Prostate gland (tissue), 2 donors: ENCODE measurements at regions not wholly inside any gene's neighbourhood (a gene's known extent, or its start where the extent isn't known, plus 50 kb on each side); places are given as distances from the start of the nearest gene placed in this dataset.

Source experiments
- DNase-seq: peaks from one replicate; pipeline ENCODE4 v3.0.0-alpha.2; 2019; ENCODE audit warnings: low spot score
- H3K27ac ChIP-seq, 2 donors: fragments of 200-600 bp; sonication (generic); 2 replicates each; pipeline ENCODE4 v1.5.1; 2017 to 2019
- H3K27me3 ChIP-seq: fragments of 200-600 bp; sonication (generic); replicated peaks from 2 replicates; pipeline ENCODE4 v1.5.1; 2019; ENCODE audit not compliant: insufficient read depth
- H3K36me3 ChIP-seq, 2 donors: fragments of 200-600 bp; sonication (generic); 1 replicate in 1 of 2; 2 replicates in 1 of 2; pipeline versions ENCODE4 v1.5.1 to v1.8.1; 2017 to 2019
- H3K4me1 ChIP-seq: fragments of 200-600 bp; sonication (generic); replicated peaks from 2 replicates; pipeline ENCODE4 v1.5.1; 2019
- H3K4me3 ChIP-seq, 2 donors: fragments of 200-600 bp; sonication (generic); 2 replicates each; pipeline ENCODE4 v1.5.1; 2017 to 2019
- H3K9me3 ChIP-seq: fragments of 200-600 bp; sonication (generic); 2 replicates; pipeline ENCODE4 v1.5.1; 2017
- POLR2A ChIP-seq: fragments of 450-650 bp; IDR thresholded peaks from one replicate; pipeline ENCODE4 v1.6.1; 2016; ENCODE audit warnings: antibody characterized with exemption, mild to moderate bottlenecking
- POLR2AphosphoS5 ChIP-seq: sonication (generic); formaldehyde crosslinking; IDR thresholded peaks from one replicate; pipeline ENCODE4 v1.6.1; 2017; ENCODE audit warnings: antibody characterized with exemption
- WGBS: methylation state at CpG from one replicate; pipeline ENCODE4 v1.1.5; 2018; 5-methylcytosine and 5-hydroxymethylcytosine counted together
- intact Hi-C: fragments of 100-400 bp; cut with DNase I; formaldehyde crosslinking; loops from one replicate; pipeline ENCODE4 v1.14.2; 2022
- TF ChIP-seq, protein P1 (sequence below), 4 experiments: fragments of 200-600 bp in 2 of 4; fragments of 450-650 bp in 2 of 4; sonication (generic) in 2 of 4; IDR thresholded peaks; 1 replicate in 3 of 4; 2 replicates in 1 of 4; pipeline ENCODE4 v1.5.1; 2016 to 2019; ENCODE audit warnings: antibody characterized with exemption in 4 of 4, mild to moderate bottlenecking in 2 of 4, moderate library complexity in 2 of 4

DNA sequence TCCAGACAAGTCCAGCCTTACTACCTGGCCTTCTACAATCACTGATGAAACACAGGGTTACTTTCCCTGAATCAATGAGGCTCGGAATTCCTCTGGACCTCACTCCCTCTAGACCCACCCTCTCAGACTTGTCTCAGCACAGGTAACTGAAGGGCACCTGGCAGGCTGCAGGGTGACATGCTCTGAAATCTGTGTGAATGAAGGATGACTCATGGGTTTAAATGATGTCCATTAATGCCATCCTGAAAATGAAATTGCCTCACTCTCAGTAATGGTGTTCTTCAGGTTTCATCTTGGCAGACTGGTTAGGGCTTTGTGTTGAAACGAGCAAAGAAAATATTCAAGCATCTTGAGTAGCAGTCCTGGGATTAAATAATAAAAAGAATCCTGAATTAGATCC lies 134.4 kb downstream of the MAF start:
- no peaks in the 10 kb centered on the region for H3K36me3 ChIP-seq
- DNase-seq = peak; percentile 24
- intact Hi-C loops = no loop called here
- H3K4me1 ChIP-seq = no peaks in the 10 kb centered on the region
- TF ChIP-seq, protein P1, sequence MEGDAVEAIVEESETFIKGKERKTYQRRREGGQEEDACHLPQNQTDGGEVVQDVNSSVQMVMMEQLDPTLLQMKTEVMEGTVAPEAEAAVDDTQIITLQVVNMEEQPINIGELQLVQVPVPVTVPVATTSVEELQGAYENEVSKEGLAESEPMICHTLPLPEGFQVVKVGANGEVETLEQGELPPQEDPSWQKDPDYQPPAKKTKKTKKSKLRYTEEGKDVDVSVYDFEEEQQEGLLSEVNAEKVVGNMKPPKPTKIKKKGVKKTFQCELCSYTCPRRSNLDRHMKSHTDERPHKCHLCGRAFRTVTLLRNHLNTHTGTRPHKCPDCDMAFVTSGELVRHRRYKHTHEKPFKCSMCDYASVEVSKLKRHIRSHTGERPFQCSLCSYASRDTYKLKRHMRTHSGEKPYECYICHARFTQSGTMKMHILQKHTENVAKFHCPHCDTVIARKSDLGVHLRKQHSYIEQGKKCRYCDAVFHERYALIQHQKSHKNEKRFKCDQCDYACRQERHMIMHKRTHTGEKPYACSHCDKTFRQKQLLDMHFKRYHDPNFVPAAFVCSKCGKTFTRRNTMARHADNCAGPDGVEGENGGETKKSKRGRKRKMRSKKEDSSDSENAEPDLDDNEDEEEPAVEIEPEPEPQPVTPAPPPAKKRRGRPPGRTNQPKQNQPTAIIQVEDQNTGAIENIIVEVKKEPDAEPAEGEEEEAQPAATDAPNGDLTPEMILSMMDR (IDR thresholded peaks at IDR 0.05) = no peak
- no peak for TF ChIP-seq POLR2A
- TF ChIP-seq POLR2AphosphoS5 = peak; percentile 30
- H3K9me3 ChIP-seq = no peaks in the 10 kb centered on the region
- 54% methylated on average over 2 of the region's 2 CpGs for WGBS
- H3K4me3 ChIP-seq = no peak overlapping the region
- H3K27ac ChIP-seq = no peak overlapping the region
- no peaks in the 10 kb centered on the region for H3K27me3 ChIP-seq

DNA sequence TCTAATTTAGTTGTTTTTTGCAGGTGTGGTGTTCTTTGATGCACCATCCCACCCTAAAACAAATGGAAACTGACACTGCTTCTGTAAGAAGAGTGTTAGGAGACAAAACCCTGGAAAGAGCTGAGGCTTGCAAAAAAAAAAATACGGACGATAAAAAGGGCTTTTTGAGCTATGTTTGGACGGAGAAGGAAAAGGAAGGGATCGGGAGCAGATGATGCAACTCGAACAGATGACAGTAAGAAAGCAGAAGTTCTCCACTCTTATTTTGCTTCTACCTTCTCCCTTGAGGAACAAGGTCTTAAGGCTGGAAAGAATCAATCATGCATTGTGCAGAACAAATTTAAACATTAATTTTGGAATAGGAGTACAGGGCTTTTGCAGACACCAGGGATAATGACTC lies 136.7 kb downstream of the MAF start:
- Histone ChIP-seq H3K4me3 (no peak overlapping the region), H3K27ac (no peak overlapping the region), H3K9me3 (no peaks in the 10 kb centered on the region), H3K4me1 (no peaks in the 10 kb centered on the region), H3K36me3 (no peaks in the 10 kb centered on the region), H3K27me3 (no peaks in the 10 kb centered on the region)
- TF ChIP-seq POLR2AphosphoS5 (no peak), POLR2A (no peak)
- TF ChIP-seq, protein P1 (IDR thresholded peaks at IDR 0.05) = no peak
- intact Hi-C loops = no loop called here
- WGBS = 85% methylated on average over 5 of the region's 5 CpGs
- no peak for DNase-seq

DNA sequence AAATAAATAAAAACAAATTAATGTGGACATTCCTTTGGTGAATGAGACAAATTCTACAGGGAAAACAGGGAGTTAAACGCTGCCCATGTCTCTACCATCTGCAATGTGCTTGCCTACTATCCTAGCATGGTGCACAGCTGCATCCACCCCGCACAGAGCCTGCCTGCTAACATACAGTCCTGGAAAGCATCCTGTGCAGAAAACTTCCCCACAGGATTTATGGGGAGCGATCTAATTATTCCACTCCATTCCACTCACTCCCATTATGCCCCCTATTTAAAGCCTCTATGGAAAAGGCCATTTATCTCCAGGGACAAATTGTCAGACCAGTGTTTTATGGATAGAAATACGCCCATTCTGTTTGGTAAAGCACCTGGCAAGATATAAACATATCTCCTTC lies 144.5 kb downstream of the MAF start:
- Histone ChIP-seq H3K9me3 (no peaks in the 10 kb centered on the region), H3K4me1 (no peaks in the 10 kb centered on the region), H3K36me3 (no peaks in the 10 kb centered on the region), H3K27ac (no peak overlapping the region), H3K27me3 (no peaks in the 10 kb centered on the region), H3K4me3 (no peak overlapping the region)
- intact Hi-C loops = no loop called here
- 92% methylated on average over 4 of the region's 4 CpGs for WGBS
- TF ChIP-seq POLR2A (no peak), POLR2AphosphoS5 (no peak)
- TF ChIP-seq, protein P1 (IDR thresholded peaks at IDR 0.05) = no peak
- DNase-seq = no peak

DNA sequence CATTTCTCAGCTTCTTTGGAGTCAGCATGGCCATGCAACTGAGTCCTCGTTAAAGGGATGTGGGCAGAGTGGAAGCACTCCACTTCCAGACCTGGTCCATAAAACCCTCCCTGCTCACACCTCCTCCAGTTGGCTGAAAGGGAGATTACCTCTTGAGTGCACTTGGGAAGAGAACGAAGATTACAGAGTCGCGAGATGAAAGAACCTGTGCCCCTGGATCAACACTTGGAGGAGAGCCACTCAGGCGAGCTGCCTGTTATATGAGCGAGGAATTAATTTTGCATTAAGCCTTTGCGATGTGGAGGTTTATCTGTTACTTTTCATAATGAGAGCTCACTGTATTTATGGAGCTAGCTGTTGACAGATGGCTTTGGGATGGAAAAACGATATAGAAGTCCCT lies 147.9 kb downstream of the MAF start:
- Histone ChIP-seq H3K4me1 (no peaks in the 10 kb centered on the region), H3K36me3 (no peaks in the 10 kb centered on the region), H3K4me3 (no peak overlapping the region), H3K9me3 (no peaks in the 10 kb centered on the region), H3K27ac (no peak overlapping the region), H3K27me3 (no peaks in the 10 kb centered on the region)
- WGBS = 71% methylated on average over 8 of the region's 8 CpGs
- TF ChIP-seq, protein P1 (IDR thresholded peaks at IDR 0.05) = no peak
- TF ChIP-seq POLR2AphosphoS5 (no peak), POLR2A (no peak)
- intact Hi-C loops = no loop called here
- DNase-seq = no peak

DNA sequence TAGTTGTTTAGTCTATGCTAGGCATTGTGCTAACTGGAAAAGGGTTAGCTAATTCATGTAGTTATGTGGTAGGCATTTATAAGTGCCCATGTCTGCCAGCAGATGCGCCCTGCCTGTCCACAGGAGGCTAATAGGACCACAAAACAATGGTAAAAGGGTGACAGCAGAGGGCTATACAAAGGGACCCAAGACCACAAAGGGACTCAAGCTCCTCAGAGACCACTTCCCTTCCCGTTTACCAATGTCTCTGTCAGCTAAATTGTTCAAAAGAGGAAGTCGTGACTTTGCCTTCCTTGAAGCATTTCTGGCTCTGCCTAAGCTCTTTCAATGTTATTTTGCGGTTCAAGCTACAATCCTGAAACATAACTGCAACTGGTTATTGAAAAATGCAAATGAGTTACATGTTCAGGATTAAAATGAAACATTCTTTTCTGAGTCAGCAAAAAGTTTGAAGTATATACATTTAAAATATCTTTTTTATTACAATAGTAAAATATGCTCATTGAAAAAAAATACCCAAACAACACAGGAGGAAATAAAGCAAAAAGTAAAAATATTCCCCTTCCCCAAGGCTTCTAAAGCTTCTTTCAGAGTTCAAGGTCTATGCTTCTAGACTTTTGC lies 149.2 kb downstream of the MAF start:
- H3K4me1 ChIP-seq = no peaks in the 10 kb centered on the region
- H3K27ac ChIP-seq = no peak overlapping the region
- H3K9me3 ChIP-seq = no peaks in the 10 kb centered on the region
- no peaks in the 10 kb centered on the region for H3K36me3 ChIP-seq
- 75% methylated on average over 4 of the region's 4 CpGs for WGBS
- intact Hi-C loops = no loop called here
- no peak for DNase-seq
- no peak overlapping the region for H3K4me3 ChIP-seq
- no peaks in the 10 kb centered on the region for H3K27me3 ChIP-seq
- TF ChIP-seq, protein P1 (IDR thresholded peaks at IDR 0.05) = no peak
- no peak for TF ChIP-seq POLR2A
- TF ChIP-seq POLR2AphosphoS5 = no peak
